Immature natural killer cell (primary cell): ENCODE measurements at regions not wholly inside any gene's neighbourhood (a gene's known extent, or its start where the extent isn't known, plus 50 kb on each side); places are given as distances from the start of the nearest gene placed in this dataset.

Source experiments
- DNase-seq, 3 donors: peaks; one replicate each; pipeline ENCODE4 v3.0.0; 2022; ENCODE audit warnings: mixed read lengths in 1 of 3
- H3K27ac Mint-ChIP-seq, 6 donors: one replicate each; pipeline ENCODE4 v1.8.0; 2020; ENCODE audit warnings: mixed read lengths in 6 of 6, mild to moderate bottlenecking in 5 of 6, inconsistent platforms in 4 of 6, moderate library complexity in 3 of 6
- H3K27me3 Mint-ChIP-seq, 3 donors: one replicate each; pipeline ENCODE4 v1.8.0; 2020 to 2021; ENCODE audit warnings: low read depth in 3 of 3, mild to moderate bottlenecking in 3 of 3, mixed read lengths in 3 of 3, moderate library complexity in 3 of 3, inconsistent platforms in 1 of 3
- H3K36me3 Mint-ChIP-seq, 3 donors: one replicate each; pipeline ENCODE4 v1.8.0; 2020; ENCODE audit warnings: mixed read lengths in 3 of 3, inconsistent platforms in 2 of 3, mild to moderate bottlenecking in 2 of 3
- H3K4me1 Mint-ChIP-seq, 2 donors: one replicate each; pipeline ENCODE4 v1.8.0; 2020; ENCODE audit warnings: inconsistent platforms in 2 of 2, mild to moderate bottlenecking in 2 of 2, mixed read lengths in 2 of 2, moderate library complexity in 1 of 2
- H3K4me3 Mint-ChIP-seq, 5 donors: one replicate each; pipeline ENCODE4 v1.8.0; 2020; ENCODE audit warnings: mild to moderate bottlenecking in 5 of 5, mixed read lengths in 5 of 5, inconsistent platforms in 3 of 5, moderate library complexity in 3 of 5
- H3K9me3 Mint-ChIP-seq, 6 donors: one replicate each; pipeline ENCODE4 v1.8.0; 2020; ENCODE audit warnings: mild to moderate bottlenecking in 6 of 6, mixed read lengths in 6 of 6, inconsistent platforms in 4 of 6, moderate library complexity in 3 of 6

DNA sequence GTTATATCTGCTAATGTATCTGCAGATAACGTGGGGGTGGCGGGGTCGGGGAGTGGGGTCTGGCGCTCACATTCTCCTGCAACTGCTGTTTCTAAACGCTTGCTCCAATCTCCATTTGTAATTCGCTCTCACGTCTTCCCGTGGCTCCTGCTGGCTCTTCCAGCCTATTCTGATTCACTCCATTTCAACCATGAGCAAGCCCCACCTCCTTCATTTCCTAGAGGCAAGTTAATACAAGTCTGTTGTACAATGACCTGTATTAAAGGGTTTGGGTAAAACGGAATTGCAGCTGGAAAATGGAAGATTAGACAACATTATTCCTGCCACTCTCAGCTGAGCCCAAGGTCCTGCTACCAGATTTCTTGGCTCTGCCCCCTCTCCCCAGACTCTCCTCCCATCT lies 132.3 kb downstream of the CSNK2A3 start:
- Mint-ChIP-seq H3K4me1 (no peaks in the 10 kb centered on the region), H3K4me3 (no peak overlapping the region), H3K9me3 (no peaks in the 10 kb centered on the region), H3K27me3 (peaks cover 0 to 4% (median 2%) of the 10 kb centered on the region in 3 donors), H3K36me3 (no peaks in the 10 kb centered on the region), H3K27ac (no peak overlapping the region)
- no peak for DNase-seq

DNA sequence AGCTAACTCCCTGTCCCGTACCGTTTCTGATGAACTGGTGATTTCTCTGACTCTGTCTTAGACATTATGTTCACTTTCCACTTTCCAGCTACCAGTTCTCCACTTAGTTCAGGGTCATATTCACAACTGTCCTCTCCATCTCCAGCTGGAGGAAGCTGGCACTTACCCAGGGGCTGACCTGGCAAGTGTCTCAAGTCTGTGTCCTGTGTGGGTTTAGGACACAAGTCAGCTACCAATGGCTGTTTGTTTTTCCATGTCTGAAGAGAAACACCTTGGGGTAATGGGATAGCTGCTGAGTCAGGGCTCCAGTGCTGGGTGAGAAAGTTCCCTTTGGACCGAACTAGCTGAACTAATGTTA lies 134.4 kb downstream of the CSNK2A3 start:
- DNase-seq: no peak
- peaks cover 2 to 4% (median 4%) of the 10 kb centered on the region in 3 donors for H3K27me3 Mint-ChIP-seq
- no peaks in the 10 kb centered on the region for H3K36me3 Mint-ChIP-seq
- no peaks in the 10 kb centered on the region for H3K9me3 Mint-ChIP-seq
- no peak overlapping the region for H3K27ac Mint-ChIP-seq
- no peaks in the 10 kb centered on the region for H3K4me1 Mint-ChIP-seq
- no peak overlapping the region for H3K4me3 Mint-ChIP-seq

DNA sequence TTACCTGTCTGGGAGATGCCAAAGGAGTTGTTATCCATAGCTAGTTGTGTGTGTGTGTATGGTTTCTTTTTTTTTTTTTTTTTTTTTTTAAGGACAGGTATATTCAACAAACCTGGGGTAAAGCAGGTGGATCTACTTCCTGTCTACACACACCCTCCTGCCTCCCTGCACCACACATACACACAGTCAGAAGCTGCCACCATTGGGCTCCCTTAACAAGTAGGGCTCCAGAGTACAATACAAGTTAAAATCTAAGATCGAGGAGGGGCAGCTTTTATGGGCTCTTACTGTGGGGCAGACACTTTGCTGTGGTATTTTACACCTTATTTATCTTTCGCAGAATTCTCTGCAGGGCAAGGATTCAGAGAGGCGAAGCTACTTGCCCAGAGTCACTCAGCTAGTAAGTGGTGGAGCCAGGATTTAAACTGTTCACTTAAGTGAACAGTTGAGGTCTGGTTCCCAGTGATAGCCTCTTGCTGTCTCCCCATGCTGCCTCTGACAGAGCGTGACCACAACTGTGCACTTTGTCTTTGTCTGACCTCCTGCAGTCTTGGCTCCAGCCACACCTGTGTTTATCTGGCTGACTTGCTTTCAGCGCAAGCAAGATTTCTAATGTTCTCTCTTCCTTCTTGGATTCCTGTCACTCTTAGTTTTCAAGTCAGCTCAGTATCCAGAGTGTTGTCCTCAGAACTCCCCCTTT lies 135.0 kb downstream of the CSNK2A3 start:
- no peaks in the 10 kb centered on the region for H3K36me3 Mint-ChIP-seq
- DNase-seq: no peak
- no peak overlapping the region for H3K4me3 Mint-ChIP-seq
- H3K27me3 Mint-ChIP-seq: peaks cover 2 to 4% (median 4%) of the 10 kb centered on the region in 3 donors
- H3K4me1 Mint-ChIP-seq: no peaks in the 10 kb centered on the region
- H3K27ac Mint-ChIP-seq: no peak overlapping the region
- no peaks in the 10 kb centered on the region for H3K9me3 Mint-ChIP-seq

DNA sequence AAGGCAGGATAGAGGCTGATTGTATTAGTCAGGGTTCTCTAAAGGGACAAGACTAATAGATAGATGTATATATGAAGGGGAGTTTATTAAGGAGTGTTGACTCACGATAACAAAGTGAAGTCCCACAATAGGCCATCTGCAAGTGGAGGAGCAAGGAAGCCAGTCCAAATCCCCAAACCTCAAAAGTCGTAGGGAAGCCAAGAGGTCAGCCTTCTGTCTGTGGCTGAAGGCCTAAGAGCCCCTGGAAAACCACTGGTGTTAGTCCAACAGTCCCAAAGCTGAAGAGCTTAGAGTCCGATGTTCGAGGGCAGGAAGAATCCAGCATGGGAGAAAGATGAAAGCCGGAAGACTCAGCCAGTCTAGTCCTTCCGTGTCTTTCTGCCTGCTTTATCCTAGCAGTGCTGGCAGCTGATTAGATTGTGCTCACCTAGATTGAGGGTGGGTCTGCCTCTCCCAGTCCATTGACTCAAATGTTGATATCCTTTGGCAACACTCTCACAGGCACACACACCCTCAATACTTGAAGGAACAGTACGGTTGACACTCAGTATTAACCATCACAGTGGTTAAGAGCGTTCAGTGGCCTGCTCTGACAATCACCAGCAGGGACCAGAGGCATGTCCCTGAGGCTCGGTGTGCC lies 135.6 kb downstream of the CSNK2A3 start:
- H3K27ac Mint-ChIP-seq: no peak overlapping the region
- DNase-seq: no peak
- H3K27me3 Mint-ChIP-seq: peaks cover 2 to 4% (median 4%) of the 10 kb centered on the region in 3 donors
- no peaks in the 10 kb centered on the region for H3K4me1 Mint-ChIP-seq
- no peaks in the 10 kb centered on the region for H3K9me3 Mint-ChIP-seq
- no peak overlapping the region for H3K4me3 Mint-ChIP-seq
- no peaks in the 10 kb centered on the region for H3K36me3 Mint-ChIP-seq

DNA sequence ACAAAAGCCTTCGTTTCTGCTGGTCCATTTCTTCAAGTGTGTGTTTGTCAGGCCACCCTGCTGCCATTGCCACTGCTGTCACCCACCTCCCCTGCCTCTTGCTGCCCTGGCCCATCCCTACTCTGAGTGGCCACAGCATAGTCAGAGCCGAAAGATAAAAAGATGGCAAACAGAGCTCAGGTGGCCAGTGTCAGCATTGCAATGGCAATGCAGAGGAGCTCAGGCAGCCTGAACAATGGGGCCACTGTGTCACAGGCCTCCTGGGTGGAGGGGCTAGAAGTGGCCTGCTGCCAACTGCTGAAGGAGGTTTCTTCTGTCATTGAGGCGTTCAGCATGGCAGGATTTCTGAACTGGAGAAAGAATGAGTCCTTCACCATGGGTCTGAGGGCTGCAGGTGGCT lies 137.1 kb downstream of the CSNK2A3 start:
- Mint-ChIP-seq H3K4me1 (no peaks in the 10 kb centered on the region), H3K27ac (no peak overlapping the region), H3K27me3 (peaks cover 0 to 8% (median 2%) of the 10 kb centered on the region in 3 donors), H3K4me3 (no peak overlapping the region), H3K9me3 (no peaks in the 10 kb centered on the region), H3K36me3 (no peaks in the 10 kb centered on the region)
- DNase-seq: no peak

DNA sequence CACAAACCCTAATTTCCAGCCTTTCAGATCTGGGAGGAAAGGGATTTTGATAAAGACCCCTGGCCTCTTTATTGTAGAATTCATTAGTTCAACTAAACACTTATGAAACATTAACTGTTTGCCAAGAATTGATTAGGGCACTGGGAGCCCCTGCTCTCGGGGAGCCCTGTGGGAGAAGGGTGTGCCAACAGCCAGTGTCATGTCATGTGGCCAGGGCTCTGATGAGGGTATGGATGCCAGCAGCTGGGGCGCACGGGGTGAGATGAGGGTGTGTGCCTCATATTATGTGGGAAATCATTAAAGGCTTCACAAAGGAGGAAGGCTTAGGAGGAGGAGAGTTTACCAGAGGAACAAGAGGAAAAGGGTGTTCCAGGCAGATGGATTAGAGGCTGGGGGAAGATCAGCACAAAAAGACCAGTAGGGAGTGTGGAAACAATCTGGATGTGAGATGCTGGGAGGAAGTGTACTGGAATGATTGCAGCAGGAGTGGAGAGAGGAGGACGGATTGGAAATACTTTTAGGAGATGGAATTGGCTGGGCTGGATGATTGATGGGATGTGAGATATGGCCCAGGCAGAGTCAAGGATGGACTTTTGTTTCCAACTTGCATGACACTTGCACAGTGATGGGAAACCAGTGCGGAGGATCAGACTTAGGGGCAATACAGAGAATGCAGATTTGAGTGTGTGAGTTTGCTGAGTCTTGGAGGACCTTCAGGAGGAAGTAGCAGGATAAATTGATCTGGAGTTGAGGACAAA lies 137.8 kb downstream of the CSNK2A3 start:
- Mint-ChIP-seq H3K36me3 (no peaks in the 10 kb centered on the region), H3K4me3 (no peak overlapping the region), H3K9me3 (no peaks in the 10 kb centered on the region), H3K27ac (no peak overlapping the region), H3K27me3 (peaks cover 0 to 9% (median 1%) of the 10 kb centered on the region in 3 donors), H3K4me1 (no peaks in the 10 kb centered on the region)
- DNase-seq: no peak

DNA sequence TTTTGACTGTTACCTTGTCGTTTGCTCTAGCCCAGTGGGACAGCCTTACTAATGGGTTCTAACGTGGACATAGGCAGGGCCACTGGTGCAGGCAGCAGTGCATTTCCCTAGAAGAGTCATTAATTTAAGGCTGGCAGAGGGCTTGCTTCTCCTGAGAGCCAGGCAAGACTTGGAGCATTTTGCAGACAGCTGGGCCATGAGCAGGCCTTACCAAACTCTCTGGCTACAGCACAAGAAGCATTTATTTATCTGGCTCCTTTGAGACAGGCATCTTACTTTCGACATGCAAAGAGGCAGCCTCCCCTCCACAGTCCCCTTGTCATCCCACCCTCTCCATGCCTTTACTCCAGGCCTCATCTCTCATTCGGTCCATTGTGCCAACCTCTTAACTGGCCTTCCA lies 139.9 kb downstream of the CSNK2A3 start:
- no peaks in the 10 kb centered on the region for H3K4me1 Mint-ChIP-seq
- no peaks in the 10 kb centered on the region for H3K9me3 Mint-ChIP-seq
- no peak overlapping the region for H3K27ac Mint-ChIP-seq
- no peak overlapping the region for H3K4me3 Mint-ChIP-seq
- no peak for DNase-seq
- no peaks in the 10 kb centered on the region for H3K36me3 Mint-ChIP-seq
- H3K27me3 Mint-ChIP-seq: peaks cover 0 to 10% (median 0%) of the 10 kb centered on the region in 3 donors

DNA sequence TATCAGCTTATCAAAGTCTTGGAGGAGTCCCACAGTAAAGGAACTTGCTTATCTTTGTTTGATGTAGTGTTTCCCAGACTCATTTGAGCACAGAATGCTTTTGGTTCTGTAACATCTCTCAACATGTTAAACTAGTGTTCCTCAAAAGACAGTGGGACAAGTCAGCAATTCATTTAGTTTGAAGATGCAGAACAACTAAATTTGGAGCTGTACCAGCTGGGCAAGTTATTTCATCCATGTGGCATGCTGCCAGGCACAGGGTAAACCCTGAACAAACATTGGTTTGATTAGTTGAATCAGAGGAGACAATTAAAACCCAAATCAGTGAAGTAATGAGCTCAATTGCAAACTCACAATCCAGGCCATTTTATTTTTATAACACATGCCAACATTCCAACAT lies 141.2 kb downstream of the CSNK2A3 start:
- Mint-ChIP-seq H3K9me3 (no peaks in the 10 kb centered on the region), H3K27ac (no peak overlapping the region), H3K36me3 (no peaks in the 10 kb centered on the region), H3K27me3 (peaks cover 0 to 10% (median 2%) of the 10 kb centered on the region in 3 donors), H3K4me1 (no peaks in the 10 kb centered on the region), H3K4me3 (no peak overlapping the region)
- no peak for DNase-seq

DNA sequence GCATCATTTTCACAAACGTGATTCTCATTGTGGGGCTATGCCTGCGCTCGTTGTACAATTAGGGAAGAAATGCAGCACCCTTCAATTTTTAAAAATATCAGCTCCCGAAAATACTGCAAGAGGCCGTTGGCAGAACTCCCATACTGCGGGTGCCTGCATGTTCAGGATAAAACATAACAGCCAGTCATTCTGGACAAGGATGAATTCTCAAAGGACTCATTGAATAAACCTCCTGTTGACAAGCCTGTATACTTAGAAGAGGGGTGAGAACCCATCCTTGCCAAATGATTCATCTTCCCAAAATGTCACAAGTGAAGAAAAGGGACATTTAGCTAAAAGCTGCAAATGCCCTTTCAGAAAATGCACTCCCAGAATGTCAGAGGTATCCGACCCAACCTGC lies 141.9 kb downstream of the CSNK2A3 start:
- no peaks in the 10 kb centered on the region for H3K36me3 Mint-ChIP-seq
- no peak overlapping the region for H3K4me3 Mint-ChIP-seq
- no peak overlapping the region for H3K27ac Mint-ChIP-seq
- no peak for DNase-seq
- peaks cover 0 to 10% (median 2%) of the 10 kb centered on the region in 3 donors for H3K27me3 Mint-ChIP-seq
- no peaks in the 10 kb centered on the region for H3K4me1 Mint-ChIP-seq
- H3K9me3 Mint-ChIP-seq: no peaks in the 10 kb centered on the region

DNA sequence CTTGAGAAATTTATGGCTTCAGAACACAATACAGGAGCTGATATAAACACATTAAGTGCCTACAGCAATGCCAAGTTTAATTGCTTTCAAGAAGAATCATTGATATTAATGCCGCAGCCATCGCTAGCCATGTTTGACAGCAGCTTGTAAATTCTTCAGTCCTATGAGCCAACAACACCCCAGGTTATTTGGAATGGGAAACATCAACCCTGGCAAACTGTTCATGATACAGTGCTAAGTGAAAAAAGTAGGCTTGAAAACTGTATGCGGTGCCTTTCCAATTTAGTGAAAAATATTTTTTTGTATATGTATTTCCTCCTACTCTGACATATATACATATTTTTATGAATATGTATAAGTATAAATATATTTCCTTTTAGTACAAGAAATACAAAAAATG lies 142.6 kb downstream of the CSNK2A3 start:
- peaks cover 0 to 9% (median 2%) of the 10 kb centered on the region in 3 donors for H3K27me3 Mint-ChIP-seq
- H3K27ac Mint-ChIP-seq: no peak overlapping the region
- H3K9me3 Mint-ChIP-seq: no peaks in the 10 kb centered on the region
- no peak overlapping the region for H3K4me3 Mint-ChIP-seq
- DNase-seq: no peak
- H3K4me1 Mint-ChIP-seq: no peaks in the 10 kb centered on the region
- H3K36me3 Mint-ChIP-seq: no peaks in the 10 kb centered on the region

DNA sequence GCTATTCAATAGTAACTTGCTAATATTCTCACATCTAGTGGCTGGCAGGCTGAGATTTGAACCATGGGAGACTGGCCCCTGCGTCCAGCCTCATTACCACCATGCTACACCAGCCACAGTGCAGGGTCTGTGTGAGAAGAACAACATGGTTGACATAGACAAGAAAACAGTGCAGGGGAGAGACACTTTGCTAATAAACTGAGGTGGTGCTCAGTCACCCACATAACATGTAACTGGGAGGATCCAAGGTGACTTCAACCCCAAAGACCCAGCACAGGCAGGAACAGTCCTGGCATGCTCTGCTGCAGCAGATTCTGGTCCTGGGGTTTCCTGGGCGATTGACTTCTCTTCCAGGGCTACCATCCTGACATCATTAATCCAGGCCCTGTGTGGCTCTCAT lies 143.1 kb downstream of the CSNK2A3 start:
- Mint-ChIP-seq H3K9me3 (no peaks in the 10 kb centered on the region), H3K4me1 (no peaks in the 10 kb centered on the region)
- no peak for DNase-seq

DNA sequence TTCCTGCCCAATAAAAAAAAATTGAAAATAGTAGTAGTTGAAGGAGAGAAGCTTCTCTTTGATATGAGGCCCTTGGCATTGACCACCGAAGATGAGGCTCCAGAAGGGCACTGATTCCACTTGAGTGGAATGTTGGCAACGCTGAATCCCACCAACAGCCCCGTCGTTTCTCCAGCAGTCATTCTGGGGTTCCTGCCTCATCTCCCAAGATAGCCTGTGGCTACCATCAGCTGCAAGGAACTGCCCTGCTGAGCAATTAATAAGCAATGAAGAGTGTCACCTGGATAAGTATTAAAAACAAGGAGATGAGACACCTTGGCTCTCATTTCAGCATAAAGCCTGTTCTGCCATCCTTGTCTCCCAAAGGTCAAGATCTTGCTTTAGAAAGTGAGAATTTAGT lies 144.1 kb downstream of the CSNK2A3 start:
- Mint-ChIP-seq H3K9me3 (no peaks in the 10 kb centered on the region), H3K27ac (no peak overlapping the region), H3K4me3 (no peak overlapping the region), H3K4me1 (no peaks in the 10 kb centered on the region), H3K36me3 (no peaks in the 10 kb centered on the region), H3K27me3 (peaks cover 0 to 11% (median 2%) of the 10 kb centered on the region in 3 donors)
- no peak for DNase-seq

More for the DNA sequence above, 143.1 kb downstream of the CSNK2A3 start:
- H3K36me3 Mint-ChIP-seq: no peaks in the 10 kb centered on the region
- no peak overlapping the region for H3K27ac Mint-ChIP-seq
- H3K4me3 Mint-ChIP-seq: no peak overlapping the region
- H3K27me3 Mint-ChIP-seq: peaks cover 0 to 7% (median 2%) of the 10 kb centered on the region in 3 donors

DNA sequence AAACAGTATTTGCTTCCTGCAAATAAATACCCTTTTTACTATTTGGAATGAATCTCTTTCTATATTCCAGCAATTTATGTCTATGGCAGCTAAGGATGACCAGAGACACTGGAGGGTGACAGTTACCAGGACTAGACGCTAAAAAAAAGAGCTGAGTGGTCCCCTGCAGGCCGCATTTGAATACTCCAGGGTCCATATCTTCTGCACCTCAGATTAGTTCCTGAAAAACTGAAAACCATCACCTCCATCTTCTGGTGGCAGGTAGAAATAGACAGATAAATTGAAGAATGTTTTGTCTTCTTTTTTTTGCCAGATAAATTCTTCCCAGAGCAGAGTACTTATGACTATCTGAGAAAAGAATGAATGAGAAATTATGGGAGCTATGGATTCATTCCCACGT lies 145.6 kb downstream of the CSNK2A3 start:
- peaks cover 0 to 5% (median 0%) of the 10 kb centered on the region in 6 donors for H3K9me3 Mint-ChIP-seq
- DNase-seq: no peak

DNA sequence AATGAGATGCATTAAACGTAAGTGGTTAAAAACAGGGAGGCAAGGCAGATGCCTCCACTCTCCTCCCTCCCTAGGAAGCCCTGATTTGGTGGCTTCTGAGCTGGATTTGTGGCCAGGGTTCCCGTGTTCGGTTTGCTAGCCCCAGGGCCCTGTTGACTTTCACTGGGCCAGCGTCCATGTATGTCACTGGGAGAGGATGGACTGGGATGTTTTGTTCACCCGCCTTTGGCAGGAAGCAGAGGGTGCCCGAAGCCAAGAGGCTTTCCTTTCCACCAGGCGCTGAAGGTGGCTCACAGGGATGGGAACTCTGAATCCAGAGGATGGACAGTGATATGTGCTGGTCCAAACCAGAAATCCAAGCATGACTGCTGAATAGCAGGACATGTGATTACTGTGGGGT lies 146.6 kb downstream of the CSNK2A3 start:
- Mint-ChIP-seq H3K4me1 (no peaks in the 10 kb centered on the region), H3K9me3 (peaks cover 0 to 5% (median under 1%) of the 10 kb centered on the region in 6 donors), H3K4me3 (no peak overlapping the region), H3K36me3 (no peaks in the 10 kb centered on the region), H3K27ac (no peak overlapping the region), H3K27me3 (peaks cover 4 to 11% (median 4%) of the 10 kb centered on the region in 3 donors)
- DNase-seq: no peak

More for the DNA sequence above, 145.6 kb downstream of the CSNK2A3 start:
- Mint-ChIP-seq H3K27ac (no peak overlapping the region), H3K27me3 (peaks cover 4 to 11% (median 4%) of the 10 kb centered on the region in 3 donors), H3K36me3 (no peaks in the 10 kb centered on the region), H3K4me1 (no peaks in the 10 kb centered on the region), H3K4me3 (no peak overlapping the region)
